GOT3 (cell line): ENCODE measurements at regions not wholly inside any gene's neighbourhood (a gene's known extent, or its start where the extent isn't known, plus 50 kb on each side); places are given as distances from the start of the nearest gene placed in this dataset.

Experiments
- DNase-seq: peaks from one replicate; lab custom pipeline; 2025; ENCODE audit warnings: mixed read lengths; lab: John Stamatoyannopoulos, UW

- no peak for DNase-seq
Measured at GRCh38 chr5:61622156-61622555, 290.1 kb downstream of the ZSWIM6 start.

GRCh38 chr5:61623401-61624069, 291.5 kb downstream of the ZSWIM6 start:
- no peak for DNase-seq

- DNase-seq: no peak
Measured at GRCh38 chr5:61624553-61625136, 292.6 kb downstream of the ZSWIM6 start.

GRCh38 chr5:61625137-61625561, 293.1 kb downstream of the ZSWIM6 start:
- DNase-seq: no peak

GRCh38 chr5:61625681-61626621, 293.9 kb downstream of the ZSWIM6 start:
- no peak for DNase-seq

GRCh38 chr5:61626639-61627282, 294.7 kb downstream of the ZSWIM6 start:
- DNase-seq: no peak

GRCh38 chr5:61627531-61627930, 295.5 kb downstream of the ZSWIM6 start:
- DNase-seq: no peak

GRCh38 chr5:61630908-61631307, 298.9 kb downstream of the ZSWIM6 start:
- no peak for DNase-seq

- DNase-seq: no peak
Measured at GRCh38 chr5:61631438-61631941, 299.4 kb downstream of the ZSWIM6 start.

- no peak for DNase-seq
Measured at GRCh38 chr5:61632064-61632463, 300.0 kb downstream of the ZSWIM6 start.

GRCh38 chr5:61635271-61635670, 303.2 kb downstream of the ZSWIM6 start:
- DNase-seq: no peak

- DNase-seq: no peak
Measured at GRCh38 chr5:61637566-61637965, 305.5 kb downstream of the ZSWIM6 start.

- no peak for DNase-seq
Measured at GRCh38 chr5:61638476-61638875, 306.4 kb downstream of the ZSWIM6 start.

- DNase-seq: no peak
Measured at GRCh38 chr5:61640179-61641021, 308.3 kb downstream of the ZSWIM6 start.

- DNase-seq: no peak
Measured at GRCh38 chr5:61641748-61642565, 309.9 kb downstream of the ZSWIM6 start.

- no peak for DNase-seq
Measured at GRCh38 chr5:61647672-61648071, 315.6 kb downstream of the ZSWIM6 start.

GRCh38 chr5:61649231-61649630, 317.2 kb downstream of the ZSWIM6 start:
- no peak for DNase-seq

- no peak for DNase-seq
Measured at GRCh38 chr5:61649971-61650370, 317.9 kb downstream of the ZSWIM6 start.

GRCh38 chr5:61650661-61651060, 318.6 kb downstream of the ZSWIM6 start:
- DNase-seq: no peak

- DNase-seq: no peak
Measured at GRCh38 chr5:61651195-61651594, 319.1 kb downstream of the ZSWIM6 start.
